CD4-positive, alpha-beta memory T cell (primary cell): ENCODE measurements at regions not wholly inside any gene's neighbourhood (a gene's known extent, or its start where the extent isn't known, plus 50 kb on each side); places are given as distances from the start of the nearest gene placed in this dataset.

Experiments used
- CTCF ChIA-PET: fragments of 350-600 bp; sonication (Branson Sonifier 250); formaldehyde crosslinking; loops from one replicate; lab custom pipeline; 2021; ENCODE audit warnings: inconsistent platforms; ENCODE audit not compliant: partially characterized antibody; lab: Charles Lee
- POLR2A ChIA-PET: fragments of 350-600 bp; sonication (Branson Sonifier 250); formaldehyde crosslinking; loops from one replicate; lab custom pipeline; 2021; ENCODE audit not compliant: partially characterized antibody; lab: Charles Lee
- DNase-seq, 5 donors: peaks; one replicate each; pipeline versions ENCODE4 v3.0.0 to v3.0.0-alpha.2; 2020 to 2022; ENCODE audit warnings: mixed read lengths in 1 of 5
- H3K27ac ChIP-seq: one replicate; pipeline ENCODE4 v1.7.0; 2013; ENCODE audit warnings: low read depth, low read length
- H3K27me3 ChIP-seq: 2 replicates; pipeline ENCODE4 v1.7.0; 2013; ENCODE audit warnings: mild to moderate bottlenecking, low read length, moderate library complexity; ENCODE audit not compliant: insufficient read depth
- H3K36me3 ChIP-seq: 2 replicates; pipeline ENCODE4 v1.7.0; 2013; ENCODE audit warnings: mild to moderate bottlenecking, low read length, moderate library complexity; ENCODE audit not compliant: insufficient read depth
- H3K4me1 ChIP-seq: 2 replicates; pipeline ENCODE4 v1.7.0; 2013; ENCODE audit warnings: mild to moderate bottlenecking, low read length, moderate library complexity; ENCODE audit not compliant: insufficient read depth
- H3K4me3 ChIP-seq, 2 donors: one replicate each; pipeline ENCODE4 v1.7.0; 2013; ENCODE audit warnings: low read length in 2 of 2, mild to moderate bottlenecking in 1 of 2
- H3K9me3 ChIP-seq, 2 donors: one replicate each; pipeline ENCODE4 v1.7.0; 2013; ENCODE audit warnings: low read length in 2 of 2, control low read depth in 1 of 2; ENCODE audit not compliant: control insufficient read depth in 1 of 2
- H3K27ac Mint-ChIP-seq, 7 donors: one replicate each; pipeline ENCODE4 v1.8.0; 2020 to 2021; ENCODE audit warnings: mixed read lengths in 7 of 7, mild to moderate bottlenecking in 6 of 7, inconsistent platforms in 3 of 7, moderate library complexity in 3 of 7
- H3K27me3 Mint-ChIP-seq, 2 donors: one replicate each; pipeline ENCODE4 v1.8.0; 2020 to 2021; ENCODE audit warnings: mixed read lengths in 2 of 2
- H3K36me3 Mint-ChIP-seq, 2 donors: one replicate each; pipeline ENCODE4 v1.8.0; 2020 to 2021; ENCODE audit warnings: mixed read lengths in 2 of 2, inconsistent platforms in 1 of 2, mild to moderate bottlenecking in 1 of 2
- H3K4me1 Mint-ChIP-seq, 4 donors: one replicate each; pipeline ENCODE4 v1.8.0; 2020 to 2021; ENCODE audit warnings: mixed read lengths in 4 of 4, mild to moderate bottlenecking in 1 of 4
- H3K4me3 Mint-ChIP-seq, 8 donors: one replicate each; pipeline ENCODE4 v1.8.0; 2020 to 2021; ENCODE audit warnings: mixed read lengths in 8 of 8, mild to moderate bottlenecking in 7 of 8, moderate library complexity in 6 of 8, inconsistent platforms in 3 of 8
- H3K9me3 Mint-ChIP-seq, 8 donors: one replicate each; pipeline ENCODE4 v1.8.0; 2020 to 2021; ENCODE audit warnings: mixed read lengths in 8 of 8, mild to moderate bottlenecking in 5 of 8, inconsistent platforms in 3 of 8, moderate library complexity in 1 of 8
- intact Hi-C: fragments of 100-400 bp; cut with micrococcal nuclease; formaldehyde crosslinking; loops from one replicate; pipeline ENCODE4 v1.15.1; 2023

DNA sequence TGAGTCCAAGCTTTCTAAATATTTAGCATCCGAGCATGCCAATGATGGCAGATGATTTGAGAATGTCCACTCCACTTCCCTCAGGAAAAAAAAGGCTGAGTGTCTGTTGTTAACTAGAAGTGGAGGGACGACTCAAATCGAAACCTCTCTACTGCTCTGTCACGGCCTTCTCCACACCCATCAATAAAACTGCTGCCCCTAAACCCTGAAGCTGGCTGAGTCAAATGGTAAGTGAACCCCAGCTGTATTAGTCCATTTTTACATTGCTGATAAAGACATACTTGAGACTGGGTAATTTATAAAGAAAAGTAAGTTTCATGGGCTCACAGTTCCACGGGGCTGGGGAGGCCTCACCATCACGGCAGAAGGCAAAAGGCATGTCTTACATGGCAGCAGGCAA is 707.0 kb downstream of the QKI start:
- DNase-seq: no peak
- Histone ChIP-seq H3K36me3 (no peaks in the 10 kb centered on the region), H3K9me3 (no peaks in the 10 kb centered on the region), H3K4me3 (no peak overlapping the region), H3K4me1 (no peaks in the 10 kb centered on the region), H3K27ac (no peak overlapping the region), H3K27me3 (no peaks in the 10 kb centered on the region)
- no peaks in the 10 kb centered on the region for H3K36me3 Mint-ChIP-seq
- intact Hi-C loops: no loop called here
- H3K9me3 Mint-ChIP-seq: peaks cover 0 to 3% (median 0%) of the 10 kb centered on the region in 8 donors
- H3K27me3 Mint-ChIP-seq: peaks cover 0 to 4% of the 10 kb centered on the region in 2 donors
- ChIA-PET CTCF (no interaction called here), POLR2A (no interaction called here)
- H3K4me3 Mint-ChIP-seq: no peak overlapping the region
- H3K4me1 Mint-ChIP-seq: no peaks in the 10 kb centered on the region
- H3K27ac Mint-ChIP-seq: no peak overlapping the region

DNA sequence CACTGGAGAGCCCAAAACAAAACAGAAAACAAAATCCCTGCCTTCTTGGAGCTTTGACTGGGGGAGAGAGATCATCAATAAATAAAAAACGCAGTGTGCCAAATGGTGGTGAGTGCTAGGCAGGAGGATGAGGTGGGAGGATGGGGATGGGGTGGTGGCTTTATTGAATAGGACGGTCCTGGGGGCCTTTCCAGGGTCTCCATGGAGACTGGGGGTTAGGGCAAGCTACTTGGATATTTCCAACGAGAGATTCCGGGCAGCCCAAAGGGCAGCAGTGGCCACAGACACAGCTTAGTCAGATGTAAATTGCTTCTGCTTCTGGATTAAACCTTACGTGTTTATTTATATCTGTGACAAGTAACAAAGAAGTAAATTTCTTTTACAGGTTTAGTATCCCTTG is 700.1 kb downstream of the QKI start:
- DNase-seq: no peak
- Histone ChIP-seq H3K27ac (no peak overlapping the region), H3K4me3 (no peak overlapping the region), H3K9me3 (no peaks in the 10 kb centered on the region), H3K27me3 (no peaks in the 10 kb centered on the region), H3K36me3 (no peaks in the 10 kb centered on the region), H3K4me1 (no peaks in the 10 kb centered on the region)
- CTCF ChIA-PET: no interaction called here
- Mint-ChIP-seq H3K27me3 (peaks cover 8 to 12% of the 10 kb centered on the region in 2 donors), H3K27ac (no peak overlapping the region), H3K36me3 (no peaks in the 10 kb centered on the region), H3K4me3 (peak overlapping the region in 1 of 8 donors; percentile 11), H3K4me1 (no peaks in the 10 kb centered on the region), H3K9me3 (peaks cover 0 to 5% (median 0%) of the 10 kb centered on the region in 8 donors)
- intact Hi-C loops: no loop called here
- POLR2A ChIA-PET: no interaction called here

DNA sequence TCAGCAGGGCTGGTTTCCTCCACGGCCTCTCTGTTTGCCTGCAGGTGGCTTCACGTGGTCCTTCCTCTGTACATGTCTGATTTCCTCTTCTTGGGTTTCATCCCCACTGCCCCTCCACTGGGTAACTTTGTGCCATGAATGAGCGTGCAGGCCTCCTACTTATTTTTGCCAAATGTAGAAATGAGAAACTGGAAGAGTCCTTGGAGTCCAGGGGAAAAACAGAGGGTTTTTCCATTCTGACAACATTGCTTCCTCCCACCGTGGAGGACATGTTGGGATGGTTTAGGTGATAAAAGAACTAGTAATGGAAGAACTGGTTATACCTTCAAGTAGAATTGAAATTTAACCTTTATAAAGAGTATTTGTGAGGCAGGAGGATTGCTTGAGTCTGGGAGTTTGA is 699.5 kb downstream of the QKI start:
- Histone ChIP-seq H3K27ac (no peak overlapping the region), H3K4me1 (no peaks in the 10 kb centered on the region), H3K4me3 (no peak overlapping the region), H3K27me3 (no peaks in the 10 kb centered on the region), H3K9me3 (no peaks in the 10 kb centered on the region), H3K36me3 (no peaks in the 10 kb centered on the region)
- Mint-ChIP-seq H3K36me3 (no peaks in the 10 kb centered on the region), H3K27ac (no peak overlapping the region), H3K9me3 (peaks cover 0 to 5% (median 0%) of the 10 kb centered on the region in 8 donors), H3K4me3 (no peak overlapping the region), H3K4me1 (peaks cover 0 to 2% (median 1%) of the 10 kb centered on the region in 4 donors), H3K27me3 (peaks cover 8 to 12% of the 10 kb centered on the region in 2 donors)
- DNase-seq: no peak
- intact Hi-C loops: no loop called here
- POLR2A ChIA-PET: no interaction called here
- CTCF ChIA-PET: no interaction called here

GRCh38 chr6:164113637-164114036 is 699.1 kb downstream of the QKI start:
- POLR2A ChIA-PET: no interaction called here

GRCh38 chr6:164109770-164110140 is 695.2 kb downstream of the QKI start:
- Histone ChIP-seq H3K9me3 (no peaks in the 10 kb centered on the region), H3K27ac (no peak overlapping the region), H3K36me3 (no peaks in the 10 kb centered on the region), H3K27me3 (no peaks in the 10 kb centered on the region), H3K4me3 (no peak overlapping the region), H3K4me1 (no peaks in the 10 kb centered on the region)
- H3K4me3 Mint-ChIP-seq: no peak overlapping the region
- POLR2A ChIA-PET: no interaction called here
- no peaks in the 10 kb centered on the region for H3K36me3 Mint-ChIP-seq
- peaks cover 0 to 2% (median 1%) of the 10 kb centered on the region in 4 donors for H3K4me1 Mint-ChIP-seq
- no peak overlapping the region for H3K27ac Mint-ChIP-seq
- intact Hi-C loops: no loop called here
- H3K27me3 Mint-ChIP-seq: peaks cover 4 to 15% of the 10 kb centered on the region in 2 donors
- no peak for DNase-seq
- CTCF ChIA-PET: interaction anchor here (1.6 kb wide), 1 partner anchor 8 kb away, joined by 3 read pairs; no protein-coding TSS in a partner anchor
- peaks cover 0 to 5% (median 0%) of the 10 kb centered on the region in 8 donors for H3K9me3 Mint-ChIP-seq

More at GRCh38 chr6:164113637-164114036, 699.1 kb downstream of the QKI start:
- peaks cover 0 to 5% (median 0%) of the 10 kb centered on the region in 8 donors for H3K9me3 Mint-ChIP-seq
- no peak overlapping the region for H3K4me3 Mint-ChIP-seq
- DNase-seq: no peak
- H3K4me1 ChIP-seq: no peaks in the 10 kb centered on the region
- H3K27me3 ChIP-seq: no peaks in the 10 kb centered on the region
- CTCF ChIA-PET: no interaction called here
- no peak overlapping the region for H3K27ac ChIP-seq
- H3K9me3 ChIP-seq: no peaks in the 10 kb centered on the region
- H3K27me3 Mint-ChIP-seq: peaks cover 8 to 12% of the 10 kb centered on the region in 2 donors
- H3K36me3 ChIP-seq: no peaks in the 10 kb centered on the region
- H3K4me1 Mint-ChIP-seq: peaks cover 0 to 2% (median 1%) of the 10 kb centered on the region in 4 donors
- intact Hi-C loops: no loop called here
- no peak overlapping the region for H3K27ac Mint-ChIP-seq
- H3K4me3 ChIP-seq: no peak overlapping the region
- no peaks in the 10 kb centered on the region for H3K36me3 Mint-ChIP-seq

- H3K27ac ChIP-seq: no peak overlapping the region
- no peaks in the 10 kb centered on the region for H3K4me1 ChIP-seq
- ChIA-PET CTCF (interaction anchor here (1.6 kb wide), 1 partner anchor 9 kb away, joined by 3 read pairs; no protein-coding TSS in a partner anchor), POLR2A (no interaction called here)
- Mint-ChIP-seq H3K4me3 (no peak overlapping the region), H3K27ac (peak overlapping the region in 1 of 7 donors; percentile 60), H3K36me3 (no peaks in the 10 kb centered on the region), H3K4me1 (peaks cover 0 to 2% (median 1%) of the 10 kb centered on the region in 4 donors), H3K27me3 (peaks cover 4 to 15% of the 10 kb centered on the region in 2 donors), H3K9me3 (peaks cover 0 to 5% (median 0%) of the 10 kb centered on the region in 8 donors)
- H3K36me3 ChIP-seq: no peaks in the 10 kb centered on the region
- DNase-seq: no peak
- H3K27me3 ChIP-seq: no peaks in the 10 kb centered on the region
- intact Hi-C loops: no loop called here
- H3K4me3 ChIP-seq: no peak overlapping the region
- no peaks in the 10 kb centered on the region for H3K9me3 ChIP-seq
Measured at GRCh38 chr6:164108869-164109769, 694.6 kb downstream of the QKI start.

- intact Hi-C loops: no loop called here
- Mint-ChIP-seq H3K4me1 (peaks cover 0 to 2% (median 1%) of the 10 kb centered on the region in 4 donors), H3K27ac (no peak overlapping the region), H3K27me3 (peaks cover 3 to 14% of the 10 kb centered on the region in 2 donors), H3K9me3 (peaks cover 0 to 5% (median 0%) of the 10 kb centered on the region in 8 donors), H3K36me3 (no peaks in the 10 kb centered on the region), H3K4me3 (peak overlapping the region in 1 of 8 donors; percentile 30)
- no peak for DNase-seq
- no peak overlapping the region for H3K27ac ChIP-seq
- H3K27me3 ChIP-seq: no peaks in the 10 kb centered on the region
- POLR2A ChIA-PET: no interaction called here
- no peak overlapping the region for H3K4me3 ChIP-seq
- CTCF ChIA-PET: no interaction called here
- H3K4me1 ChIP-seq: no peaks in the 10 kb centered on the region
- H3K36me3 ChIP-seq: no peaks in the 10 kb centered on the region
- H3K9me3 ChIP-seq: no peaks in the 10 kb centered on the region
Measured at GRCh38 chr6:164108092-164108491, 693.6 kb downstream of the QKI start.
